HG03442 (cell line): ENCODE measurements at regions not wholly inside any gene's neighbourhood (a gene's known extent, or its start where the extent isn't known, plus 50 kb on each side); places are given as distances from the start of the nearest gene placed in this dataset.
"Not testable (repeated sequence)": the region's sequence is repeated elsewhere in the genome, so short reads cannot be mapped to it uniquely, and the experiment has no call there.

Source experiments
- ATAC-seq: cut with Tn5 transposase; IDR thresholded peaks from one replicate; pipeline ENCODE4 v1.9.1; 2021; ENCODE audit warnings: mild to moderate bottlenecking, moderate library complexity; ENCODE audit not compliant: unreplicated experiment

DNA sequence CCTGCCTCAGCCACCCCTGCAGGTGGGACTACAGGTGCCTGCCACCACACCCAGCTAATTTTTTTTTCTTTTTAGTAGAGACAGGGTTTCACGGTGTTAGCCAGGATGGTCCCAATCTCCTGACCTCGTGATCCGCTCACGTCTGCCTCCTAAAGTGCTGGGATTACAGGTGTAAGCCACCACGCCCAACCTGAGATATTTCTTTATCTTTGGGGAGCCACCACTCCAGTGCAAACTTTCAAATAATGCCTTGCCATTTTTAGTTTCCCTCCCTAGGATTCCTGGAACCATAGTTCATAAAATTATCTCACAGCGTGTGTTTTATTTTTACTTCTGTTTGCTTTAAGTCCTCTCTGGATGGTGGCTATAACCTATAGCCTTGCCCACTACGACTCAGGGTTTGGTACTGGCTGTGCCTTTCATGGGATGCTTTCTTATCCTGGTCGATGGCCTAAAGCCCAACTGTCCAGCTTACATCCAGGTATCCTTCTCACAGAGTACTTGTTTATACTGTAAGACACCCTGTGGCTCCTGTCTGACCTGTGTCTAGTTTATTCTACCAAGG is 374.7 kb upstream of the NPAP1 start:
- ATAC-seq, result not testable (repeated sequence)

DNA sequence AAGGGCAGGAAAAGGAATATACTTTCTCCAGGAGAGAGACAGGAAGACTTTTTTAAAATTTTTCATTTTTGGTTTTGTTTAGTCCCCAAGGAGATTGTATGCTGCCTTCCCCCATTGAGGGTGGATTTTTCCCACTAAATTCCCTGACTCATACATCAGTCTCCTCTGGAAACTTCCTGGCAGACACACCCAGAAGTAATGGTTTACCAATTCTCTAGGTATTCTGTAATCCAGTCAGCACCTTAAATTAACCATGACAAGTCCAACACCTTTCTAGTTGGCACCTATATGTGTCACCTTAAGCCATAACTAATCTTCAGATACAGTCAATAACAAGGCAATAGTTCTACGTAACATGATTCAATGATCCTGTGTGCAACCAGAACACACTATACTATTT is 373.6 kb upstream of the NPAP1 start:
- ATAC-seq, result not testable (repeated sequence)

DNA sequence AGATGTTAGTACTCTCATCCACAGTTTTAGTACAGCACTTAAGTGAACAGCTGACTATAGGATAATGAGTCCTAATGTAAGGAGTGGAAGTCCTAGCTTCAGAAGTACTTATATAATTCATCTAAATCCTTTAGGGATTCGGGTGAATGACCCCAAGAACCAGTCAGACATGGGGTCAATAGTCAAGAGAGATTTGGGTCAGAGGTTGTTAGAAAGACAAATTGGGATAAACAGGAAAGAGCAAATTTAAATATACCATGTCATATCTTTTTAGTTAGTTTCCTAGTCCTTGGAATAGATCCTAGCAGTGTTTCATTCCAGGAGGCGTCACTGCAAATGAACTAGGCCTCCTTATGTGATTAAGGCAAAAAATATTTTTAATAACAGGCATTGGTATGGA is 370.8 kb upstream of the NPAP1 start:
- ATAC-seq, result not testable (repeated sequence)

DNA sequence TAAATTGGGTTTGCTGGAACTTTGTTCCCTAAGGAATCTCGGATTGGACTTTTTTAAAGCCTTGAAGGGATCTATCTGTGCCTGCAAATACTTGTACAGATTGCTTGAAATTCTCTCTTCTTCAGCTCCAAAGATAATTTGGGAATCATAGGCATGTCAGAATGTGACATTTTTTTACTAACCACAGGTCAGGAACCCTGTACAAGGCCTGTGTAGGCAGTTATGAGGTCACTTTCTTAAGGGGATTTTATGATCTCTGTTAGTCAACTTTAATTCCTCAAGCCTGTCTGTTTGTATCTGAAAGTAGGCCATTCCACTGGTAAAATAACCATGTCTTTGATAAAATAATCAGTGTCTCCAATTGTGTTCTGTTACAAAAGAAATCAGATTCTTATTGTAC is 369.9 kb upstream of the NPAP1 start:
- not testable (repeated sequence) for ATAC-seq

DNA sequence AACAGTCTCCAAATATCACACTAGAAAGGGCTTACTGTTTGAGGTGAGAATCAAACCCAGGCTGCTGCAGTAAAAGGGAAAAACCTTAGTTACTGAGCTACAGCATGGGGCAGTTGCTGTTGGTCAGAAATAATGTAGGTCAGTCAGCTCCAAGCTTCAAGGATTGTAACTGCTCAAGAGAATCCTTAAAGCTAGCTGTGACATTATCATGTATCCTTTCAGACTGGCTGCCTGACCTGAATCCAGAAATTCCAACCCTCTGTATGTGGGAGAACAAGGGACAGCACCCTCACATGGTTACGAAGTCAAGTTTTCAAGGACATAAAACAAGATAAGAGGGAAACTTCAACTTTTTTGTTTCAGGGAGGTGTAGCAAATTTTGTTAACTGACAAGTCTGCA is 365.9 kb upstream of the NPAP1 start:
- ATAC-seq, result not testable (repeated sequence)

DNA sequence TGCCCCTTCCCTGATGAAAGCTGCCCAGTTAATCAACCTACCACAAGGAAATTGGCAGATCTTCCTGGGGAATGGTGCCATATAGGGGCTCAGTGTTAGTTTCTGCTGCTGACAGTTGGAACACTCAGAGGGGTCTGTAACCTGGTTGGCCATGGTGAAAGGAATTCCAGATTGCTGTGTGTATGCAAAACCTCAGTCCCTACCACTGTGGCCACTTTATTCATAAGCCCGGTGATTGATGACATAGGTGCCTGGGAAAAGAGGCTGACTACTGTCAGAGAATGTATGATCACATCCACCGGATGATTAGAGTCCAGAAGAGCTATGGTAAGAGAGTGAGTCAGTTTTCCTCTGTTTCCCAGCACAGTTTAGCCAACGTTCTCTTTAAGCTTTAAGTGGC is 363.9 kb upstream of the NPAP1 start:
- not testable (repeated sequence) for ATAC-seq

DNA sequence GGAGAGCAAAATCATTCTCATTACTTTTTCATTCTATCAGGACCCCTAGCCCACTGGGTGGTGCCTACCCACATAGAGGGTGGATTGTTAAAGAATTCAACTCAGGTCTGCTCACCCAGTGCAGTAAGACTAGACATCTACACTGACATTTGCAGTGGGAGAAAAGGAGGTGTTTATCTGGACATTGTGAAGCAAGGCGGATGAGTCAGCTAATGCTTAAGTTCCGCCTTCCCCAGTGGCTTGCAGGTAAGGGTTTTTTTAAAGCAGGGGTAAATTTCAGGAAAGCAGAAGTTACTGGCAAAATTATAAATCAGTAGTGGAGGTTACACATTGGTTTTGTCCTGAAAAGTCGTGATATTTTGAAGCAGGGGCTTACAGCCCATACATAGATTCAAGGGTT is 359.2 kb upstream of the NPAP1 start:
- not testable (repeated sequence) for ATAC-seq

DNA sequence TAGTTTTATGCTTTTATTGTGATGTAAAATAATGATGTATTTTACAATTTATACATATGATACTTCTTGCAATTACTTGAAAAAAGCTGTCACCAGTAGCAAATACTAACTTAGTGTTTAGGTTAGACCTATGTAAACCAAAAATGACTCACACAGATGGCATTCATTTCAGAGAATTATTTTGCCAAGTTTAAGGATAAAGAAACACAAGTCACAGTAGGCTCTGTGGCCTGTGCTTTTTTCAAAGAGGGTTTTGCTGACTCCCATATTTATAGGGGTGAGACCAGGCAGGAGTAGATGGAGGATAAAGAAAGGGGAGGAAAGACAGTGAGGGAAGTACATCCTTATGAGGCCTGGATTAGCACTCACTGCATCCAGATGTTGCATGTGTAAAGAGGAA is 356.6 kb upstream of the NPAP1 start:
- no peak for ATAC-seq

DNA sequence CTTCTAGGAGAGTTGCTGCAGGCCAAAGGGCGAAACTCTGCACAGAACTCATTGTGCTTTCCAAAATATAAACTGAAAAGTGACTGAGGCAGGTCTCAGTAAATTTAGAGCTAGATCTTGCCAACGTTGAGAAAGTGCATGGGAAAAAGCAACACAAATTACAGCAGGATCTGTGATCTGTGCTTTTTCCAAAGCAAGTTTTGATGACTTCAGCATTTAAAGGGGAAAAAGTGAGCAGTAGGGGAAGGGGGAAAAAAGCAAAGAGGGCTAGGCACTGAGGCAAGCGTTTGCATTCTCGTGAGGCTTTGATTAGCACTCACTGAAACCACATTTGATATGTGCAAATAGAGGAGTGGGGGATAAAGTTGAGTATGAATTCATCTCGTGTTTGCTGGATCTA is 351.5 kb upstream of the NPAP1 start:
- not testable (repeated sequence) for ATAC-seq

DNA sequence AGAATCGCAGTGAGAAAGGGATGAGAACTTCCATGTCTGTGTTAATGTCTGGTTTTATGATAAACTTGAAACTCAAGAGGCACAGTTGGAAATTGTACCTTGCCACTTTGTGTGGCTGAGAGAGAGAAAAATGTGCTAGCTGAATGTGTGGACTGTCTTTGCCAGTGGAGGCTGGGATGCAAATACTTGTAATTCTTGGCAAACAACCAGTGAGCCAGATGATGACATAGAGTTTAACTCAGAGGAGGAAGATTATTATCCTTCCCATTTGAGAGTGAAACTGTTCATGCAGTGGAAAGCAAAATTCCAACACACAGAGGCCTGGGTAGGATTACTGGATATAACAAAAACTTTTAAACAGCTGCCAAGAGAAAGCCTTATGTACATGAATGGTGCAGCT is 349.1 kb upstream of the NPAP1 start:
- not testable (repeated sequence) for ATAC-seq

DNA sequence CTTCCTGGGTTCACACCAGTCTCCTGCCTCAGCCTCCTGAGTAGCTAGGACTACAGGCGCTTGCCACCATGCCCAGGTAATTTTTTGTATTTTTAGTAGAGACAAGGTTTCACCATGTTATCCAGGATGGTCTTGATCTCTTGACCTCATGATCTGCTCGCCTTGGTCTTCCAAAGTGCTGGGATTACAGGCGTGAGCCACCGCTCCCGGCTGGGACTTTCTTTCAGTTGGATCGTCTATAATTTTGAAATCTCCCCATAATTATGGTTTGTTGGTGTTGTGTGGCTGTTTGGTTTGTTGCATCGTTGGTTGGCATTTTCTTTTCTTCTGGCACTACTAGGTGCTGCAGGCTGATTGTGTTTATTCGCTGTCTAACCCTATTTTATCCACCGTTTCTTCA is 343.6 kb upstream of the NPAP1 start:
- ATAC-seq, result not testable (repeated sequence)

DNA sequence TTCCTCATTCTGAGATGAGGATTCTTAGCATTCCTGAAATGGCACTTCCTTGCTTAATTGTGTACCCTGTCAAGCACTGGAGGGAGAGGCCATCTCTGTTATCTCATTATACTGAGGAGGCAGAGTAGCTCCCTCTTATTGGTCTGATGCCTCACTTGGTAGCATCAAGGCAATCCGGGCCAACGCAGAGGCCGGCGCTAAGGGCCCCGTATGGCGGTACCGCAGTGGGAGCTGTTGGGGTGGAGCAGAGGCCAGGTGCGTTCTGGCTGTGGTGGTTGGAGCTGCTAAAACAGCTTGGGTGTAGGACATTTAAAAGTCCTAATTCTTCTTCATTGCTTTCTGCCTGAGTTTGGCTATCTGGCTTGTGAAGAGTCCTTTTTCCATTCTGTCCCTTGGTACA is 333.7 kb upstream of the NPAP1 start:
- ATAC-seq, result not testable (repeated sequence)

DNA sequence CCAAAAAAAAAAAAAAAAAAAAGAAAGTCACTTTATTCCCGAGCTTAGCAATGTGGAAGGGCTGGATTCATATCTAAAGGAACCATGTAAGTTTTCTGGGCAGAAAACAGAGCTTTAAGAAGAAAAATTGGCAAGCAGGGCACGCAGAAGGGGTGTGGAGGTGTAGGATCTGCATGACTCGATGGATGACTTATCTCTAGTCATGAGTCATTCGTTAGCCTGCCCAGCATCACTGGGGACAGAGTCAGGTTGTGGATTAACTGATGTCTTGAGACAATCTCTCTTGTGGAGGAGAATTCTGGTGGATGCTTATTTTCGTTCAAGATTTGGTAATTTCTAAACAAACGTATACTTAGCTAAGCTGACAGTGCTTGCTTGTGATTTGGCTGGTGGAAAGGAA is 322.8 kb upstream of the NPAP1 start:
- ATAC-seq, result not testable (repeated sequence)

DNA sequence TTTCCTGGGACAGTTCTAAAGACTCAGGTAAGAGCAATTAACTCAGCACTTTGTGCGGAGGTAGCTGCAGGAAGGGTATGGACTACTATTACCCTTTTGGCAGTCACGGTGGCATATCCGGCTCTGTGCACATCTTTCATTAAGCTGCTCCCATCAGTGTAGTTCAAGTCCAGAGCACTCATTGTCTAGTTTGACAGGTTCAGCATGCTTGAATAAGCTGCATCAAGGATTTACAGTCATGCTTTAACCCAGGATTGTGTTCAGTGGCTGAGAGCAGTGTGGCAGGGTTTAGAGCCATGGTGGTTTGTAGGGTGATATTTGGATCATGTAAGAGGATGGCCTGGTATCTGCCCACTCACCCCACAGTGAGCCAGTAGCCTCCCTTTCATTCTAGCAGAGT is 294.5 kb upstream of the NPAP1 start:
- not testable (repeated sequence) for ATAC-seq

DNA sequence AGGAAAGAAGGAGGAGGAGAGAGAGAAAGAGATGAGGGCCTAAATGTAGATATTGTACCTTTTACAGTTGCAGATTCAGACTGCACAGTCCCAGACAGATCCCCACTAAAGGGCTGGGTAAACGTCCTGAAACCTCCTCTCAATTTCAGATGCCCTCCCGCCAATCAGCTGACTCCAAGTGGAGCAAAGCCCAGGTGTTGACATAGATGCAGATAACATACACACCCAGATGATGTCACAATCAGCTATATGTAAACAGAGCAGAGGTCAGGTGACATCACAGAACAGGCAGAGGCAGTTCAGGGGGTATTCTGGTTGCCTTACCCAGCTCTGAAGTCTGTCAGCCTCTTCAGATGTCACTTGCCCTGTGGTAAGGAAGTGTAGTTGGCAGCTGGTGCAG is 290.3 kb upstream of the NPAP1 start:
- not testable (repeated sequence) for ATAC-seq

DNA sequence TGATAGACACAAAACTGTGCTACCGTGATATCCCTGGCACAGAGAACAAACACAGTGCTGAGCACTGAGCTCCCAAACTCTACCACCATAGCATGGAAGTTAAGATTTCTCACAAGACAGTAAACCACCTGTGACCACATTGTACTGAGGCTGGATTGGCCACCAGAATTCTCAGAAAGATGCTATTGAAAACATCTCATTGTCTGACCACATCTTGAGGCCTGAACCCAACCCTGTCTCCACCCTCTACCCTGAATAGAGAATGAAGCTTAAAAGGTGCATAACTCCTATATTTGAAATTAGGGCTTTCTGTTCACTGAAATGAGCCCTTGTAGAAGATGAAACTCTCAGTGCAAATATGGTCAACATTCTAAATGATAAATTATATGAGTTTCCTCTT is 281.3 kb upstream of the NPAP1 start:
- no peak for ATAC-seq

DNA sequence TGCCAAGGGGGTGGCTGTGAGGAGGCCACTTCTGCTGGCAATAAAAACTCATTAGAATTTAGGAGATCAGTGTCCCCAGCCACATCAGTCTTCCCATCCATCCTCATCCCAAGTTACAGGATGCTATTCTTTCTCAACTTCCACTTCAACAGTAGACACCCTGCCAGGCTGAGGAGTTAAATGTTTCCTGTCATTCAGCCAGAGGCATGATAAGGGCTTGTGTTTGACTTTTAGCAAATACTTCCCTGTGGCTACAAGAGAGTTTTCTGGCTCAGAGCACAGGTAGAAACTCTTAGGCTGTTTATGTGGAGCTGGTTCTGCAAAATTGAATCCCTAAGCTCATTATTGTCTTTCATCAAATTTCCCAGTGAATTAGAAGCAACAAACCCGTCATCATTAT is 262.9 kb upstream of the NPAP1 start:
- not testable (repeated sequence) for ATAC-seq

DNA sequence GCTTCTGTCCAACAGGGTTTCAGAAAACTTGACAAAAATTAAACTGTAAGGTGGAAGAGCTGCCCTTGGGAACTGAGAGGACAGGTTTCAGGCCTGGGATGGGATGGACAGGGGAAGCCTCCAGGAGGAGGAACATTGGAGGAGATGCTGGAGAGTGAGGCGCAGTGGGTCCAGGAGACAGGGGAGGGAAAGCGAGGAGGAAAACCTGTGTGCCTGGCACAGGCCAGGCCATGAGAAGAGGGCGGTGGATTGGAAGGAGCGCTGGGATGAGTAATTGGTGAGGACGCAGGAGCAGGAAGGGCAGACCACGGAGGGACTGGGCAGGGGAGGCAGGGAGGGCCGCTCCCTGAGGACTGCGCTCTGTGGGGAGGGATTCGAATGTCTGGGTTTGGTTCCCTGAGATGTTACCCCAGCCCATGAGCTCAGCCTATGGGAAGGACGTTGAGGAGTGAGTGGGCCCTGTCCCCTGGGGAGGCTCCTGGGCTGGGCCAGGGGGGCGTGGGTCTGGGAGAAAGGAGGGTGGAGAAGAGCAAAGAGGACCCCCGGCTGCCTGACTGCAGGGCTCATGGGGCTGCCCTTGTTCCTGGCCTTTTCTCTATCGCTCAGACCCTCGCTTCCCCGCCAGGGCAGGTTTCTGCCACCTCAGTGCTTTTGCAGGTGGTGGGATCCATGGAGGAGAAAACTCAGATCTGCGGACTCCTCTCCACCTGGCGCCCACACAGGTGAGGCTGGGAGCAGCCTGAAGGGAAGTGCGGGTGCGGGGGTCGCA is 249.1 kb upstream of the NPAP1 start:
- not testable (repeated sequence) for ATAC-seq

DNA sequence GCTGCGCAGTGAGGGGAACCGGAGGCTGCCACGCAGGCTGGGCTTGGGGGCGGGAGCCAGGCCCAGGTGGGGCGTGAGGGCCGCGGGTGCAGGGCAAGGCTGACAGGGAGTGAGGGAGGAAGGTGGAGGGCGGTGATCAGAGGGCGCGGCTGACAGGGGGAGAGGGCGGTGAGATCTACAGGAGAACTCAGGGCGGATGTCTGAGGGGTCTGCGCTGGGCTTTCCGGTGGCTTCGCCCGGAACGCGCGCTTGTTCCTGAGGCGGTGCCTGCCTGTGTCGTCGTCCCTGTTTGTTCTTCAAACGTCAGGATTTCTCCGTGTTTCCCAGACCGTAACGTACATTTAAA is 248.5 kb upstream of the NPAP1 start:
- not testable (repeated sequence) for ATAC-seq

DNA sequence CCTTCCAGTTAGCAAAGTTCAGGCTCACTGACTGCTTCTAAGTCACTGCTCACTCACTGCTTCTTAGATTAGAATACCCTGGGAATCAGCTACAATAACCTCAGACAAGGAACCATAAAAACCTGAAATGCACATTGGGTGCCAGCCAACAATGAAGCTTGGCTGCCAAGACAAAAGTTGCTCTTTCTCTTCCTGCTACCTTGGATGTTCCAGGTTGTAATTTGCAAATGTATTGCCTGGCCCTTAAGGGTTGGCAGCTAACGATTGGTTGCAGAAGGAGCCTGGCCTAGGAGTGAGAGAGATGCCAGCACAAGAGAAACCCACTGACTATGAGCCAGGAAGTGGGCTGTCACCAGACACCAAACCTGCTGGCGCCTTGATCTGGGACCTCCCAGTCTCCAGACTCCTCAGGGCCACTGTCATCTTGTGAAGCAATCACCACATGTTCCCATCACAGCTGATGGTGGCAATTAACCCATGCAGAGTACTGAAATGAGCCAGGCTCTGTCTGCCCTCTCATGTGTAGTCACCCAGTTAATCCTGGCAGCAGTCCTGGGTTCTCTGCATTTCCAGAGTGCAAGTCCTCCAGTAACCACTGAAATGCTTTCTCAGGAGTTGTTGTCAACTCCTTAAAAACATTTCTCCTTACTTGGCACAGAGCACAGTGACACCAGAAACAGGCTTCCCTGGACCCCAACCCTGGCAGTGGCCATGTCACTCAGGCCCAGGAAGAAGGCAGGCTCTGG is 240.3 kb upstream of the NPAP1 start:
- ATAC-seq, result not testable (repeated sequence)

DNA sequence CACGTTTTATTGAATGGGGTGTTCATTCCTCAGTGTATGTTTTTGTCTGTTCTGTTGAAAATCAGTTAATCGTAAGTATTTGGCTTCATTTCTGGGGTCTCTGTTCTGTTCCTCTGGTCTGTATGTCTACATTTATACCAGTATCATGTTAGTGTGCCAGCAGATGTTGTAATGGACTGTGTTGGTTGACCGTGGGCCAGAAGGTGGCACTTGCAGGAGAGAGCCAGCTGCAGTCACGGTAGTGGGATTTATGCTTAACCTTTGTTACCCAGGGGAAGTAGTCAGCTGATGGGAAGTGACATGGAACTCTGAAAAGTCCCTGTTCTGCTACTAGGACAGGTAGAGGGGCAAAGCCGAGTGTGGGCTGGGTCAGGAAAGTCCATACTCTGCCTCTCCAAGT is 238.3 kb upstream of the NPAP1 start:
- not testable (repeated sequence) for ATAC-seq

DNA sequence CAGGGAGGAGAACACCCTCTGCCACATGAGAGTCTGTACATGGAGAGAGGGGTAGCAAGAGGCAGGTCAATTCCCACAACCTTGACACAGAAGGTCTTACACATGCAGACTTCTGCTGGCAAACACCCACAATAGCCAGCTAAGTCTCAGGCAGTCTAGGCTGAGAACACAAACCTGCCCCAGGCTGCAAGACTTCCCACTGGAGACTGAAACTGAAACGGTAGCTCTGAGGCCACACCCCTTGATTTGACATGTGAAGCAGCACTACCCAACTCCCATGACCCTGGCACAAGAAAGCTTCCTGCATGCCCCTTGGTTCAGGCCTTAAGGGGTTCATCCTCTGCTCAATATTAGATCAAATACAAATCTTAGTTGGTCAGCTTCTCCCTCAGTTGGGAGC is 237.8 kb upstream of the NPAP1 start:
- ATAC-seq, result not testable (repeated sequence)
